HUES64 (cell line): ENCODE measurements at regions not wholly inside any gene's neighbourhood (a gene's known extent, or its start where the extent isn't known, plus 50 kb on each side); places are given as distances from the start of the nearest gene placed in this dataset.

Experiments
- H3K27ac ChIP-seq: 2 replicates; pipeline ENCODE4 v1.7.0; 2013; ENCODE audit warnings: low read depth, low read length, inconsistent platforms
- H3K27me3 ChIP-seq: 2 replicates; pipeline ENCODE4 v1.6.1; 2013; ENCODE audit warnings: mild to moderate bottlenecking, low read length; ENCODE audit not compliant: insufficient read depth
- H3K36me3 ChIP-seq: 2 replicates; pipeline ENCODE4 v1.6.1; 2013; ENCODE audit warnings: mild to moderate bottlenecking, low read length; ENCODE audit not compliant: insufficient read depth
- H3K4me1 ChIP-seq: 2 replicates; pipeline ENCODE4 v1.6.1; 2013; ENCODE audit warnings: mild to moderate bottlenecking, low read length, moderate library complexity; ENCODE audit not compliant: insufficient read depth
- H3K4me3 ChIP-seq: 2 replicates; pipeline ENCODE4 v1.5.1; 2013; ENCODE audit warnings: mild to moderate bottlenecking, low read length, moderate library complexity
- H3K9ac ChIP-seq: 2 replicates; pipeline ENCODE4 v1.6.1; 2013; ENCODE audit warnings: mild to moderate bottlenecking, low read depth, low read length
- H3K9me3 ChIP-seq: 2 replicates; pipeline ENCODE4 v1.6.1; 2013; ENCODE audit warnings: low read depth, low read length; ENCODE audit not compliant: insufficient read depth
- WGBS: fragments of 150-250, 120-280 bp; methylation state at CpG from one replicate; pipeline ENCODE4 v1.1.7; 2013; ENCODE audit warnings: missing lambda C conversion rate; 5-methylcytosine and 5-hydroxymethylcytosine counted together

- Histone ChIP-seq H3K27me3 (no peaks in the 10 kb centered on the region), H3K9me3 (peaks cover 24% of the 10 kb centered on the region), H3K4me3 (no peak overlapping the region), H3K36me3 (no peaks in the 10 kb centered on the region), H3K4me1 (no peaks in the 10 kb centered on the region), H3K27ac (no peak overlapping the region), H3K9ac (no peak overlapping the region)
- 96% methylated on average over 4 of the region's 4 CpGs for WGBS
These were observed 104.7 kb upstream of the IL6 start for GRCh38 chr7:22622116-22622785.

DNA sequence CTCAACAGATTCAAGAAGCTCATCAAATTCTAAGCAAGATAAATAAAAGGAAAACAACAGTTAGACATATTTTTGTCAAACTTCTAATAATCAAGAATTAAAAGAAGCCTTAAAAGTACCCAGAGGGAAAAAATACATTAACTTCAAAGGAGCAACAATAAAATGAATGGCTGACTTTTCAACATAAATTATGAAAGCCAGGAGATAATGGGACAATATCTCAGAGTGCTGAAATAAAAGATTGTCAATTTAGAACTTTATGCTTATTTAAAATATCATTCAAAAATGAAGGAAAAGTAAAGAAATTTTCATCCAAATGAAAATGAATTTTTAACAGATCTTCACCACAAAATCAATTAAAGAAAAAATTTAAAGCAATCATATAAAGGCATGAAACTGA, 108.5 kb upstream of the IL6 start:
- peaks cover 30% of the 10 kb centered on the region for H3K9me3 ChIP-seq
- H3K27me3 ChIP-seq = no peaks in the 10 kb centered on the region
- H3K4me3 ChIP-seq = no peak overlapping the region
- H3K36me3 ChIP-seq = no peaks in the 10 kb centered on the region
- no peak overlapping the region for H3K27ac ChIP-seq
- no peak overlapping the region for H3K9ac ChIP-seq
- no peaks in the 10 kb centered on the region for H3K4me1 ChIP-seq

DNA sequence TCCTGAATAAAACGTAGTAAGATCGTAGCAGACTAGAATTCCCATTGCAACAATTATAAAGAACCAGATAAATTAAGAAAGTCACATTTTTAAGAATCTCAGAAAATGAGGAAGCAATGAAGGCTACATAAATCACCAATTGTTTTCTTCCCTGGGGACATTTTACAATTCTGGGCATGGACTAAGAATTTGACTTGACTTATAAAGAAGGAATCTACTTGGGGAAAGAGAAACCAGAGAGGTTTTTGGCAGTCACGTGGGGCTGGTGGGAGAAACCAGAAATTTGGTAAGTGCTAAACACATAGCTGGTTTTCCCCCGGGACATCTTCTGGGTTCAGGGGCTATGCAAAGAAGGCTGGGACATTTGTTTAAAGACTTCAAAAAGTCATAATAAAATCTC, 109.8 kb upstream of the IL6 start:
- no peaks in the 10 kb centered on the region for H3K27me3 ChIP-seq
- 0 out of 2 replicates have a peak, but pooled peaks cover 7% of the 10 kb centered on the region for H3K4me1 ChIP-seq
- no peak overlapping the region for H3K4me3 ChIP-seq
- no peak overlapping the region for H3K9ac ChIP-seq
- no peaks in the 10 kb centered on the region for H3K36me3 ChIP-seq
- peaks cover 30% of the 10 kb centered on the region for H3K9me3 ChIP-seq
- no peak overlapping the region for H3K27ac ChIP-seq
- WGBS = 88% methylated on average over 4 of the region's 4 CpGs

DNA sequence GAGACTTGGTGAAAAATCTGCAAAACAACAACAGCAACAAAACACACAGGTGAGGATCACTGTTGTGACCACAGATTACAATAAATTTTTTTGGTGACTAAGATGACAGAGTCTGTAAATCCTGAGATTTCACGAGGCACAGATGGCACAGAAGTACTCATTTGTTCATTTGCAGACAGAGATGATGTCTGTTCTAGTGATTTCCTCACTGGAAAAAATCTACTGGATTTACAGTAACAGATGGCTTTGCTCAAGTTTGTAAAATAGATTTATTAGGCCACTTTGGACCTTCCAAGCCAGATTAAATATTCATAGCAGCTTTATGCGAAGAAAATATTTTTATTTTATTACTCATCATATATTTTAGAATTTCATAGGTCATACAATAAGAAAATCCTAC, 113.5 kb upstream of the IL6 start:
- H3K27ac ChIP-seq = no peak overlapping the region
- no peak overlapping the region for H3K4me3 ChIP-seq
- peaks cover 18% of the 10 kb centered on the region for H3K9me3 ChIP-seq
- 91% methylated on average over 1 of the region's 2 CpGs for WGBS
- no peak overlapping the region for H3K9ac ChIP-seq
- 0 out of 2 replicates have a peak, but pooled peaks cover 7% of the 10 kb centered on the region for H3K4me1 ChIP-seq
- no peaks in the 10 kb centered on the region for H3K36me3 ChIP-seq
- no peaks in the 10 kb centered on the region for H3K27me3 ChIP-seq

GRCh38 chr7:22612776-22613175, 112.8 kb upstream of the STEAP1B start:
- H3K27me3 ChIP-seq = no peaks in the 10 kb centered on the region
- H3K4me1 ChIP-seq = 0 out of 2 replicates have a peak, but pooled peaks cover 7% of the 10 kb centered on the region
- H3K9me3 ChIP-seq = peaks cover 11% of the 10 kb centered on the region
- 84% methylated on average over 1 of the region's 2 CpGs for whole genome bisulfite sequencing
- no peak overlapping the region for H3K4me3 ChIP-seq
- H3K27ac ChIP-seq = no peak overlapping the region
- no peak overlapping the region for H3K9ac ChIP-seq
- no peaks in the 10 kb centered on the region for H3K36me3 ChIP-seq

DNA sequence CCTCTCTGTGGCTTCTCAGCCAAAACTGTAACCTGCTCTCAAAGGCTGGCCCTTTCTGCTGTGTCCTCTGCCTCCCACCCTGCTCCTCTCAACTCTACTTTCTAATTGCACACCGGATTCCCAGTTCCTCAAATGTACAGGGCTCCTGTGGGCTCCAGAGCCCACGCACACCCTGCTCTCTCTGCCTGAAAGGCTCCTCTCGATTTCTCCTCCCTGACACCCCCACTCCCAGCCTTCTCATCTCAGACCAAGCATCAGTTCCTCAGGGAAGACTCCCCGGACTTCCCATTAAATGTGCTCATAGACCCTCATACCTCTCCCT, 111.7 kb upstream of the STEAP1B start:
- no peaks in the 10 kb centered on the region for H3K27me3 ChIP-seq
- H3K27ac ChIP-seq = no peak overlapping the region
- WGBS = 90% methylated on average over 4 of the region's 4 CpGs
- H3K9ac ChIP-seq = no peak overlapping the region
- no peak overlapping the region for H3K4me3 ChIP-seq
- no peaks in the 10 kb centered on the region for H3K36me3 ChIP-seq
- 0 out of 2 replicates have a peak, but pooled peaks cover under 1% of the 10 kb centered on the region for H3K9me3 ChIP-seq
- H3K4me1 ChIP-seq = 0 out of 2 replicates have a peak, but pooled peaks cover 7% of the 10 kb centered on the region

DNA sequence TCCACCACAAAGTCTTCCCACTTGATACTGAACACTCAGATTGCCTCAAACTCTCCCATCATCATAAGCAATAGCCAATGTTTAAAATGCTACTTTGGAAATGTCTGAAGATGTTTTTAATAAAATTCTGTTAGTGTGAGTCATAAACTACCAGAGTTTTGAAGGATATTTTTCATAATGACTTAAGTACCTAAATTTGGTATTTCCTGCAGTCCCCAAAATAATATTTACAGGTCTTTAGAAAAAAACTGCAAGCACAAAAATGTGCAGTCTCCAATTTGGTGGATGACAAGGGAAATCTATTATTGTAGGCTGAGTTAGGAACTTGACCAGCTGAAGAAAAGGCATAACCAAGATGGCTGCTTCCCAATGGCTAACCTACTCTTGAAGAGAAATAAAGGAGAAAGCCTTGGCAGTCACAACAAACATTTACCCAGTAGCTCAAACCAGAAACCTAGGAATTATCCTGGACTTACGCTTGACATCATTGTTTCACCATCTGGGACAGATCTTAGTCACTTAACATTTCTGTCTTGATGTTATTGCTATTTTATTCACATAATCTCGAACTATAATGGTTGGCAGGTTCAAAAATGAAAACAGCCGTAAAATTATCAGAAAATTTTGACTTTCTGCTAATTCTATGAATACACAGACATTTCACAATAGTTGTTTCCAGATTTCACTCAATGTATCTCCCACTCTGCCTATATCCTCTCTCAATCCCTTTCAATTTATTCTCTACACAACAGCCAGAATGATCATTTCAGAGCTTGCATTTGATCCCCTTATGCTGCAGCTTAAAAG, 111.2 kb upstream of the STEAP1B start:
- Histone ChIP-seq H3K9me3 (no peaks in the 10 kb centered on the region), H3K4me1 (0 out of 2 replicates have a peak, but pooled peaks cover 7% of the 10 kb centered on the region), H3K36me3 (no peaks in the 10 kb centered on the region), H3K27me3 (no peaks in the 10 kb centered on the region), H3K27ac (no peak overlapping the region), H3K9ac (no peak overlapping the region), H3K4me3 (no peak overlapping the region)
- WGBS = 97% methylated on average over 3 of the region's 3 CpGs

DNA sequence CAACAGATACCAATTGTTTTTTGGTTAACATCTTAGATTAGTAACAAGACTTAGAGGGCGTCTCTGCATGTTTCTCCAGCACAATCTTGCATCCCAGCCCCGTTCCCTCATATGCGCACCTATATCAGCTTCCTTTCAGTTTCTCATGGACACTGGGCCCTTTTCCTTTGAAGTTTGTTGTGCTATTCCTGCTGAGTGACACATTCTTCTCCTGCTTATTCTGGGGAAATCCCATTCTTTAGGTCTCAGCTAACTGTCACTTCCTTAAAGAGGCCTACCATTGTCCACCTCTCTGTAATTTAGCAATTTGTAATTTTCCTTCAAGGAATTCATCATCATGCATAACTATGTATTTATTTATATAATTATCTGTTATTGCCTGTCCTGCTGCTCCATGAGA, 110.3 kb upstream of the STEAP1B start:
- Histone ChIP-seq H3K9me3 (no peaks in the 10 kb centered on the region), H3K27ac (no peak overlapping the region), H3K4me1 (0 out of 2 replicates have a peak, but pooled peaks cover 7% of the 10 kb centered on the region), H3K9ac (no peak overlapping the region), H3K27me3 (no peaks in the 10 kb centered on the region), H3K36me3 (no peaks in the 10 kb centered on the region), H3K4me3 (no peak overlapping the region)
- WGBS = 85% methylated on average over 3 of the region's 3 CpGs

- H3K27me3 ChIP-seq = no peaks in the 10 kb centered on the region
- H3K9ac ChIP-seq = no peak overlapping the region
- no peaks in the 10 kb centered on the region for H3K36me3 ChIP-seq
- H3K27ac ChIP-seq = no peak overlapping the region
- no peaks in the 10 kb centered on the region for H3K4me1 ChIP-seq
- H3K9me3 ChIP-seq = no peaks in the 10 kb centered on the region
- H3K4me3 ChIP-seq = no peak overlapping the region
- 93% methylated on average over 5 of the region's 5 CpGs for WGBS
These were observed 107.2 kb upstream of the STEAP1B start for GRCh38 chr7:22607180-22607579.

DNA sequence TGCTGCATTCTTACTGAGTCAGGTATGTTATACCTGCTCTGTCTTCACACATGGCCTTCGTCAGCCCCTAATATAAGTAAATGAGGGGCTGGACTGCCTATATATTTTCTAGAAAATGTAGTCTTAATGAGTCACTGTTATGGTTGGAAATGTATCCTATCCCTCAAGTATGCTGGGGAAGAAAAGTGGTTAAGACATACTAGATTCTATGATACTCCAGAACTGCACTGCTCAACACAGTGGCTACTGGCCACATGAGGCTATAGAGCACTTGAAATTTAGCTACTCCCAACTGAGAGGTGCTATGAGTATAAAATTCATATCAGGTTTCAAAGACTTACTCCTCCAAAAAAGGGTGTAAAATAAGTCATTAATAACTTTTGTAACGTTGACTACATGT, 104.3 kb upstream of the STEAP1B start:
- WGBS = 92% methylated on average over 1 of the region's 2 CpGs
- Histone ChIP-seq H3K27me3 (no peaks in the 10 kb centered on the region), H3K4me3 (no peak overlapping the region), H3K27ac (no peak overlapping the region), H3K36me3 (no peaks in the 10 kb centered on the region), H3K9ac (no peak overlapping the region), H3K4me1 (peaks cover 13% of the 10 kb centered on the region), H3K9me3 (no peaks in the 10 kb centered on the region)

DNA sequence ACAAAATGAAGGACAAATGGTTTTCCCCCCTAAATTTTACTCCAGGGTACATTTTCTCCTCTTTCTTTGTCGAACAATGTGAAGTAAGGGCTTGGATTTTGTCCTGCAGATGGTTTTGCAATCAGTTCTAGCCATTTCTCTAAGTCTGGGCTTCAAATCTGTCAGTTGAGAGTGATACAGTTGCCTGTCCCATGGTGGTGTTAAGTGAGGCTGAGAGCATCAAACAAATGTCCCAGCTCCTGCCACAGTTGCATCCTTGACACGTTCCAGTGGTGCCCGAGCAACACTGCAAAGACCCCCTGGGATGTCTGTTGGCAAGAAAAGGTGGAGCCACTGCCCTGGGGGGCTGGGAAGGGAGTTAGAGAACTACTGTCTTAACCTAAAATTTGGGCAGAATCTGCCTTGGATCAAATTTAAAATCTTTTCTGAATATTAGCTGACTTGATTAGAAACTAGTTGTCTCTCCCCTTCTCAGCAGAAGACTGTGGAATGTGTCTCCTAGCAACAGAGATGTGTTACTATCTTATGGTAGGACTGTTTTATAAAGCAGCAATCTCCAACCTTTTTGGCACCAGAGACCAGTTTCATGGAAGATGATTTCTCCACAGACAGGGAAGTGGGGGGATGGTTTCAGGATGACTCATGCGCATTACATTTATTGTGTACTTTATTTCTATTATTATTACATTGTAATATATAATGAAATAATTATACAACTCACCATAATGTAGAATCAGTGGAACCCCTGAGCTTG, 102.0 kb upstream of the STEAP1B start:
- 74% methylated on average over 3 of the region's 4 CpGs for WGBS
- peaks cover 13% of the 10 kb centered on the region for H3K4me1 ChIP-seq
- no peaks in the 10 kb centered on the region for H3K9me3 ChIP-seq
- no peak overlapping the region for H3K9ac ChIP-seq
- no peak overlapping the region for H3K4me3 ChIP-seq
- no peaks in the 10 kb centered on the region for H3K36me3 ChIP-seq
- no peaks in the 10 kb centered on the region for H3K27me3 ChIP-seq
- H3K27ac ChIP-seq = no peak overlapping the region
